Fibroblast of lung (primary cell): ENCODE measurements at regions not wholly inside any gene's neighbourhood (a gene's known extent, or its start where the extent isn't known, plus 50 kb on each side); places are given as distances from the start of the nearest gene placed in this dataset.
"Not testable (repeated sequence)": the region's sequence is repeated elsewhere in the genome, so short reads cannot be mapped to it uniquely, and the experiment has no call there.

Experiments
- EZH2 ChIP-seq: IDR thresholded peaks from 2 replicates; pipeline ENCODE4 v1.5.1; 2012; ENCODE audit warnings: low read length, control low read depth, mild to moderate bottlenecking; ENCODE audit errors: missing control alignments
- TF ChIP-seq, protein P1 (sequence below), 2 donors: IDR thresholded peaks in 1 of 2; conservative IDR thresholded peaks in 1 of 2; 1 replicate in 1 of 2; 2 replicates in 1 of 2; pipeline ENCODE4 v1.5.1; 2011 to 2012; ENCODE audit warnings: low read length in 2 of 2, control low read depth in 1 of 2, inconsistent platforms in 1 of 2, low read depth in 1 of 2, mild to moderate bottlenecking in 1 of 2

DNA sequence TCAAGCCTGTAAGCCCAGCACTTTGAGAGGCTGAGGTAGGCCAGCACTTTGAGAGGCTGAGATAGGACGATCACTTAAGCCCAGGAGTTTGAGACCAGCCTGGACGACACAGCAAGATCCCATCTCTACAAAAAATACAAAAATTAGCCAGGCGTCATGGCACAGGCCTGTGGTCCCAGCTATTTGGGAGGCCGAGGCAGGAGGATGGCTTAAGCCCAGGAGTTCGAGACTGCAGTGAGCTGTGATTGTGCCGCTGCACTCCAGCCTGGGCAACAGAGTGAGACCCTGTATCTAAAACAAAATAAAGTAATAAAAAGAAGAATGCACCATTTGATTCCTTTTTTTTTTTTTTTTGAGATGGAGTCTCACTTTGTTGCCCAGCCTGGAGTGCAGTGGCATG lies 76.4 kb upstream of the NCOR2 start:
- not testable (repeated sequence) for TF ChIP-seq EZH2
- TF ChIP-seq, protein P1, sequence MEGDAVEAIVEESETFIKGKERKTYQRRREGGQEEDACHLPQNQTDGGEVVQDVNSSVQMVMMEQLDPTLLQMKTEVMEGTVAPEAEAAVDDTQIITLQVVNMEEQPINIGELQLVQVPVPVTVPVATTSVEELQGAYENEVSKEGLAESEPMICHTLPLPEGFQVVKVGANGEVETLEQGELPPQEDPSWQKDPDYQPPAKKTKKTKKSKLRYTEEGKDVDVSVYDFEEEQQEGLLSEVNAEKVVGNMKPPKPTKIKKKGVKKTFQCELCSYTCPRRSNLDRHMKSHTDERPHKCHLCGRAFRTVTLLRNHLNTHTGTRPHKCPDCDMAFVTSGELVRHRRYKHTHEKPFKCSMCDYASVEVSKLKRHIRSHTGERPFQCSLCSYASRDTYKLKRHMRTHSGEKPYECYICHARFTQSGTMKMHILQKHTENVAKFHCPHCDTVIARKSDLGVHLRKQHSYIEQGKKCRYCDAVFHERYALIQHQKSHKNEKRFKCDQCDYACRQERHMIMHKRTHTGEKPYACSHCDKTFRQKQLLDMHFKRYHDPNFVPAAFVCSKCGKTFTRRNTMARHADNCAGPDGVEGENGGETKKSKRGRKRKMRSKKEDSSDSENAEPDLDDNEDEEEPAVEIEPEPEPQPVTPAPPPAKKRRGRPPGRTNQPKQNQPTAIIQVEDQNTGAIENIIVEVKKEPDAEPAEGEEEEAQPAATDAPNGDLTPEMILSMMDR (conservative IDR thresholded peaks at IDR 0.05 in 1 of 2, IDR thresholded peaks at IDR 0.05 in 1 of 2; ENCODE audit: low read depth in 1 of 2, low read length in 2 of 2): not testable (repeated sequence)
